Hepatocyte (in vitro differentiated cells): ENCODE measurements at regions not wholly inside any gene's neighbourhood (a gene's known extent, or its start where the extent isn't known, plus 50 kb on each side); places are given as distances from the start of the nearest gene placed in this dataset.
A peak's percentile ranks its signal among the peaks of the same experiment; 100 is the strongest.

Experiments used
- DNase-seq: peaks from one replicate; pipeline ENCODE4 v3.0.0-alpha.2; 2016; ENCODE audit warnings: low spot score
- H2AFZ ChIP-seq: fragments of 200-600 bp; sonication (generic); 2 replicates; pipeline ENCODE4 v1.6.0; 2016; ENCODE audit warnings: antibody characterized with exemption, mild to moderate bottlenecking
- H3K27ac ChIP-seq: fragments of 200-600 bp; sonication (generic); 2 replicates; pipeline ENCODE4 v1.5.1; 2016; ENCODE audit warnings: mild to moderate bottlenecking
- H3K27me3 ChIP-seq: fragments of 200-600 bp; sonication (generic); 2 replicates; pipeline ENCODE4 v1.6.1; 2016
- H3K36me3 ChIP-seq: fragments of 200-600 bp; sonication (generic); replicated peaks from 2 replicates; pipeline ENCODE4 v1.5.1; 2016; ENCODE audit warnings: low read depth; ENCODE audit not compliant: insufficient read depth
- H3K4me1 ChIP-seq: fragments of 200-600 bp; sonication (generic); 2 replicates; pipeline ENCODE4 v1.5.1; 2016; ENCODE audit warnings: mild to moderate bottlenecking, moderate library complexity; ENCODE audit not compliant: insufficient read depth
- H3K4me2 ChIP-seq: fragments of 200-600 bp; sonication (generic); 2 replicates; pipeline ENCODE4 v1.6.0; 2016
- H3K4me3 ChIP-seq: fragments of 200-600 bp; sonication (generic); 2 replicates; pipeline ENCODE4 v1.5.1; 2016; ENCODE audit warnings: mild to moderate bottlenecking
- H3K79me2 ChIP-seq: fragments of 200-600 bp; sonication (generic); 2 replicates; pipeline ENCODE4 v1.6.0; 2017; ENCODE audit warnings: mild to moderate bottlenecking
- H3K9me2 ChIP-seq: fragments of 200-600 bp; sonication (generic); replicated peaks from 2 replicates; pipeline ENCODE4 v1.6.0; 2017; ENCODE audit warnings: mild to moderate bottlenecking; ENCODE audit not compliant: insufficient read depth
- H3K9me3 ChIP-seq: fragments of 200-600 bp; sonication (generic); 2 replicates; pipeline ENCODE4 v1.5.1; 2016; ENCODE audit warnings: low read depth, mild to moderate bottlenecking
- H4K20me1 ChIP-seq: fragments of 200-600 bp; sonication (generic); 2 replicates; pipeline ENCODE4 v1.6.0; 2016; ENCODE audit warnings: mild to moderate bottlenecking; ENCODE audit not compliant: insufficient read depth, poor library complexity, severe bottlenecking
- EZH2 ChIP-seq: fragments of 200-600 bp; sonication (generic); IDR thresholded peaks from 2 replicates; pipeline ENCODE4 v1.6.1; 2016; ENCODE audit warnings: antibody characterized with exemption, mild to moderate bottlenecking, borderline replicate concordance
- EZH2phosphoT487 ChIP-seq: fragments of 200-600 bp; sonication (generic); IDR thresholded peaks from one replicate; pipeline ENCODE4 v1.6.1; 2018; ENCODE audit warnings: antibody characterized with exemption, mild to moderate bottlenecking, low read depth, moderate library complexity; ENCODE audit not compliant: unreplicated experiment, severe bottlenecking
- WGBS: methylation state at CpG from one replicate; pipeline ENCODE4 v1.1.6; 2016; ENCODE audit warnings: low lambda C conversion rate; ENCODE audit errors: missing lambda C conversion rate; 5-methylcytosine and 5-hydroxymethylcytosine counted together
- TF ChIP-seq, protein P1 (sequence below): fragments of 200-600 bp; sonication (generic); IDR thresholded peaks from 2 replicates; pipeline ENCODE4 v1.5.1; 2016; ENCODE audit warnings: antibody characterized with exemption, mild to moderate bottlenecking; ENCODE audit not compliant: poor library complexity

DNA sequence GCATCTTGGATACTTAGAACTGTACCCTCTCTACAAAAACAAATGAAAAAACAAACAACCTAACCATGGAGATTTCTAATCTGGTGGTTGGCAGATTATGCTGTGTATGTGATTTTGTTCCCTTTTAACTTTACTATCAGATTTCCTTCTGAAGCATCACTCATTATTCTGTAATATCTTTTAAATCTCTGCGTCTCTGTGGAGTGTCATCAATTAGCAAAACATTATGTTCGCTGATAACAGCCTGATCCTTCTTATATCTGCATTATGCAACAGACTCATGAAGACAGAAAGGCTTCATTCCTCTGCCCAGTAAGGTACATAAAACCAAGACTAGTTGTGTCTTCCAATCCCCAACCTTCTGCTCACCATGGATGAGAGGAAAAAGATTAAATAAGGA is 110.3 kb upstream of the PDE5A start:
- no peak overlapping the region for H3K27ac ChIP-seq
- H3K4me2 ChIP-seq, result no peak overlapping the region
- no peak overlapping the region for H3K4me3 ChIP-seq
- TF ChIP-seq EZH2phosphoT487 (no peak), EZH2 (no peak)
- TF ChIP-seq, protein P1, sequence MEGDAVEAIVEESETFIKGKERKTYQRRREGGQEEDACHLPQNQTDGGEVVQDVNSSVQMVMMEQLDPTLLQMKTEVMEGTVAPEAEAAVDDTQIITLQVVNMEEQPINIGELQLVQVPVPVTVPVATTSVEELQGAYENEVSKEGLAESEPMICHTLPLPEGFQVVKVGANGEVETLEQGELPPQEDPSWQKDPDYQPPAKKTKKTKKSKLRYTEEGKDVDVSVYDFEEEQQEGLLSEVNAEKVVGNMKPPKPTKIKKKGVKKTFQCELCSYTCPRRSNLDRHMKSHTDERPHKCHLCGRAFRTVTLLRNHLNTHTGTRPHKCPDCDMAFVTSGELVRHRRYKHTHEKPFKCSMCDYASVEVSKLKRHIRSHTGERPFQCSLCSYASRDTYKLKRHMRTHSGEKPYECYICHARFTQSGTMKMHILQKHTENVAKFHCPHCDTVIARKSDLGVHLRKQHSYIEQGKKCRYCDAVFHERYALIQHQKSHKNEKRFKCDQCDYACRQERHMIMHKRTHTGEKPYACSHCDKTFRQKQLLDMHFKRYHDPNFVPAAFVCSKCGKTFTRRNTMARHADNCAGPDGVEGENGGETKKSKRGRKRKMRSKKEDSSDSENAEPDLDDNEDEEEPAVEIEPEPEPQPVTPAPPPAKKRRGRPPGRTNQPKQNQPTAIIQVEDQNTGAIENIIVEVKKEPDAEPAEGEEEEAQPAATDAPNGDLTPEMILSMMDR, result no peak
- H3K4me1 ChIP-seq, result peaks cover 24% of the 10 kb centered on the region
- WGBS, result 75% methylated on average over 2 of the region's 2 CpGs
- no peaks in the 10 kb centered on the region for H3K27me3 ChIP-seq
- H3K9me3 ChIP-seq, result no peaks in the 10 kb centered on the region
- H2AFZ ChIP-seq, result no peak overlapping the region
- H4K20me1 ChIP-seq, result no peaks in the 10 kb centered on the region
- H3K79me2 ChIP-seq, result no peaks in the 10 kb centered on the region
- H3K36me3 ChIP-seq, result no peaks in the 10 kb centered on the region
- no peaks in the 10 kb centered on the region for H3K9me2 ChIP-seq
- DNase-seq, result no peak

GRCh38 chr4:119736559-119736958 is 108.0 kb upstream of the PDE5A start:
- TF ChIP-seq EZH2, result no peak
- TF ChIP-seq, protein P1, result no peak
- no peak for TF ChIP-seq EZH2phosphoT487
- no peaks in the 10 kb centered on the region for H3K9me2 ChIP-seq
- H3K27ac ChIP-seq, result peak overlapping the region; percentile 70
- peaks cover 25% of the 10 kb centered on the region for H3K4me1 ChIP-seq
- no peaks in the 10 kb centered on the region for H3K27me3 ChIP-seq
- 80% methylated on average over 2 of the region's 2 CpGs for WGBS
- no peaks in the 10 kb centered on the region for H4K20me1 ChIP-seq
- no peak overlapping the region for H3K4me2 ChIP-seq
- H3K9me3 ChIP-seq, result no peaks in the 10 kb centered on the region
- no peak overlapping the region for H3K4me3 ChIP-seq
- H2AFZ ChIP-seq, result no peak overlapping the region
- H3K79me2 ChIP-seq, result no peaks in the 10 kb centered on the region
- H3K36me3 ChIP-seq, result no peaks in the 10 kb centered on the region
- no peak for DNase-seq

DNA sequence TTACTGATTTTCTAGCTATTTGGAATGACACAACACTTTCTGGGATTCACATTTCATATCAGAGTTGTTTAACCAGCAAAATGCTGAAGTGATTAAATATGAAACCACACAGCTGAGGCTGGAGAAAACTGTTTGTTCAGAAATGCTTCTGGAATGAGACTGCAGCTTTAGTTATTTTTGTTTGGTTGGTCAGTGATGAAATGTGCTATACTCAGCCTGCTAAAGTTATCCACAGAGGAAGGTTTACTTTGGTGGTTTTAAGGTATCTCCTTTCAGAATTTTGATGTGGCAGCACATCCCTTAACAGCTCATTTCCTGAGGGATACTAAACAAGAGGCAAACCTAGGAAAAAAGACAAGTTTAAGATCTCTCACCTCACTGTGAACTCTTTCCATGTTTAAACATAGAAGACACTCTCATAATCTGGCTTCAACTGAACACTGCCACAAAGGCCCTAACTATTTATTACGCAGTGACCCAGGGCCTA is 106.6 kb upstream of the PDE5A start:
- Histone ChIP-seq H3K9me3 (no peaks in the 10 kb centered on the region), H2AFZ (no peak overlapping the region), H4K20me1 (no peaks in the 10 kb centered on the region), H3K4me2 (peak overlapping the region; percentile 5), H3K9me2 (no peaks in the 10 kb centered on the region), H3K79me2 (no peaks in the 10 kb centered on the region), H3K4me3 (no peak overlapping the region), H3K27ac (peak overlapping the region; percentile 70), H3K36me3 (no peaks in the 10 kb centered on the region), H3K27me3 (no peaks in the 10 kb centered on the region), H3K4me1 (peaks cover 37% of the 10 kb centered on the region)
- WGBS, result 44% methylated on average over 1 of the region's 1 CpG
- peak; percentile 16 for DNase-seq
- TF ChIP-seq EZH2phosphoT487, result no peak
- TF ChIP-seq, protein P1, result no peak
- TF ChIP-seq EZH2, result no peak

DNA sequence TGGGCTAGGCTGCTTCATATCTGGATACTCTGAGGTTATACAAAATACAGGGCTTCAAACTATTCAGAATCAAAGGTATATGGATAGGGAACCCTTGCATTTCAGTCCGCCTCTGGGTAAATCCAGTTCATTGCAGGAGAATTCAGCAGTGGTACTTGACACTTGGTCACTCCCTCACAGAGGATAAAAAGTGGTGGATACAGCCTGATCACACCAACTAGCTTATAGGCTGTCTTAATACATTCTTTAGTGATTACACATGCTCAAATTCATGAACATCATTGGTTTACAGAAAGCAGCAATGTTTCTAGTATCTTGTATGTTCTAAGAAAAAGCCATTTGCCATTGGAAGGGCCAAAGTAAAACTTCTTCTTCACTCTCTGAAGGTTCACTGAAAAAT is 104.8 kb upstream of the PDE5A start:
- Histone ChIP-seq H3K36me3 (no peaks in the 10 kb centered on the region), H3K4me1 (peaks cover 38% of the 10 kb centered on the region), H3K79me2 (no peaks in the 10 kb centered on the region), H3K27me3 (no peaks in the 10 kb centered on the region), H3K4me3 (no peak overlapping the region), H3K9me3 (no peaks in the 10 kb centered on the region), H2AFZ (no peak overlapping the region), H4K20me1 (no peaks in the 10 kb centered on the region), H3K9me2 (no peaks in the 10 kb centered on the region), H3K27ac (no peak overlapping the region), H3K4me2 (no peak overlapping the region)
- no peak for DNase-seq
- TF ChIP-seq EZH2 (no peak), EZH2phosphoT487 (no peak)
- TF ChIP-seq, protein P1, result no peak
- WGBS, result 95% methylated on average over 1 of the region's 1 CpG
